Omental fat pad (tissue), 3 donors: ENCODE measurements at regions not wholly inside any gene's neighbourhood (a gene's known extent, or its start where the extent isn't known, plus 50 kb on each side); places are given as distances from the start of the nearest gene placed in this dataset.
"Not testable (repeated sequence)": the region's sequence is repeated elsewhere in the genome, so short reads cannot be mapped to it uniquely, and the experiment has no call there.

Source experiments
- ATAC-seq: fragments of 150-250 bp; one replicate; pipeline ENCODE4 v1.9.1; 2016; ENCODE audit warnings: mild to moderate bottlenecking, moderate library complexity; ENCODE audit not compliant: low FRiP score
- DNase-seq: peaks from one replicate; pipeline ENCODE4 v3.0.0-alpha.2; 2019; ENCODE audit warnings: low spot score
- CTCF ChIP-seq, 3 donors: fragments of 450-650 bp; IDR thresholded peaks; one replicate each; pipeline ENCODE4 v1.5.1; 2016 to 2017; ENCODE audit warnings: antibody characterized with exemption in 3 of 3, mild to moderate bottlenecking in 3 of 3, moderate library complexity in 2 of 3

GRCh38 chr1:185549906-185550305, 184.3 kb upstream of the HMCN1 start:
- no peak for DNase-seq
- TF ChIP-seq CTCF (IDR thresholded peaks at IDR 0.05), result no peak
- ATAC-seq, result no peak

DNA sequence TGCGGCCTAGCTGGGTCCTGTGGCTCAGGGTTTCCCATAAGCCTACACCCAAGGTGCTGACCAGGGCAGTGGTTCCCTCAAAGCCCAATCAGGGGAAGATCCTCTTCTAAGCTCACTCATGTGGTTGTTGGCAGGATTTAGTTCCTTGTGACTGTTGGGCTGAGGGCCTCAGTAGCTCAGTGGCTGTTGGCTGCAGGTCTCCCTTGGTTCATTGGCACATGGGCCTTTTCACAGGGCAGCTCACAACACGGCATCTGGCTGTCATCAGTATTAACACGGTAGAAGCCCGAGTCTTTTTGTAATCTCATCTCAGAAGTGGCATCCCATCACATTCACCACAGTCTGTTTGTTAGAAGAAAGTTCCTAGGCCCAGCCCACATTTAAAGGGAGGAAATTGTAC, 188.2 kb upstream of the HMCN1 start:
- DNase-seq (no peak), ATAC-seq (no peak)
- TF ChIP-seq CTCF (IDR thresholded peaks at IDR 0.05), result no peak

GRCh38 chr1:185541871-185542301, 192.3 kb upstream of the HMCN1 start:
- no peak for TF ChIP-seq CTCF (IDR thresholded peaks at IDR 0.05)
- ATAC-seq (no peak), DNase-seq (no peak)

DNA sequence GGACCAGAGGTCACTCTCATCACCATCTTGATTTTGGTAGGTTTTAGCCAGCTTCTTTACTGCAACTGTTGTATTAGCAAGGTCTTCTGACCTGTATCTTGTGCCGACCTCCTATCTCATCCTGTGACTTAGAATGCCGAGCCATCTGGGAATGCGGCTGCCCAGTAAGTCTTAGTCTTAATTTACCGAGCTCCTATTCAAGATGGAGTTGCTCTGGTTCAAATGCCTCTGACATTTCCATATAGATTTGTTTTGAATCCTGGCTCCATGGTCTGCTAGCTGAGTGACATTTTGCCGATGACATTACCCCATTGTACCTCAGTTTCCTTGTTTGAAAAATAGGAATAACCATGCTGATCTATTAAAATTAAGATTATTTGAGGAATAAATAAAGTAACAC, 193.9 kb upstream of the HMCN1 start:
- no peak for ATAC-seq
- no peak for DNase-seq
- no peak for TF ChIP-seq CTCF (IDR thresholded peaks at IDR 0.05)

DNA sequence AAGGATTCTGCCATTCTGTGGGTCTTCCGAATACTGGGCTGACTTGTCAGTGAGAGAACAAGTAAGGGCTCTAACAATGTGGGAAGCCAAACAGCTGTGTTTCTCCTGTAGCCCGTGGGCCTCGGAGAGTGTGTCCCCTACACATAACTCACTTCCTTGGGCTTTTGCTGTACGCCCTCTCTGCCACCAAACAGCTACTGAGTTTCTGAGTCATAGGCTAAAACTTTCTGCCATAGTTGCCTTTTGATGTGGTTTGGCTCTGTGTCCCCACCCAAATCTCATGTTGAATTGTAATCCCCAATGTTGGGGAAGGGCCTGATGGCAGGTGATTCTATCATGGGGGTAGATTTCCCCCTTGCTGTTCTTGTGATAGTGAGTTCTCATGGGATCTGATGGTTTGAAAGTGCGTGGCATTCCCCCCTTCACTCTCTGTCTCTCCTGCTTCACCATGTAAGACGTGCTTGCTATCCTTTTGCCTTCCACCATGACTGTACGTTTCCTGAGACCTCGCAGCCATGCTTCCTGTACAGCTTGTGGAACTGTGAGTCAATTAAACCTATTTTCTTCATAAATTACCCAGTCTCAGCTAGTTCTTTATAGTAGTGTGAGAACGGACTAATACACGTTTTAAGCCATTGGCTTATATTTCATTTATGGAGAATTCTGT, 194.8 kb upstream of the HMCN1 start:
- no peak for TF ChIP-seq CTCF (IDR thresholded peaks at IDR 0.05)
- ATAC-seq (no peak), DNase-seq (no peak)

- DNase-seq, ATAC-seq: not testable (repeated sequence)
Observed at GRCh38 chr1:185538309-185538898, 195.8 kb upstream of the HMCN1 start.

DNA sequence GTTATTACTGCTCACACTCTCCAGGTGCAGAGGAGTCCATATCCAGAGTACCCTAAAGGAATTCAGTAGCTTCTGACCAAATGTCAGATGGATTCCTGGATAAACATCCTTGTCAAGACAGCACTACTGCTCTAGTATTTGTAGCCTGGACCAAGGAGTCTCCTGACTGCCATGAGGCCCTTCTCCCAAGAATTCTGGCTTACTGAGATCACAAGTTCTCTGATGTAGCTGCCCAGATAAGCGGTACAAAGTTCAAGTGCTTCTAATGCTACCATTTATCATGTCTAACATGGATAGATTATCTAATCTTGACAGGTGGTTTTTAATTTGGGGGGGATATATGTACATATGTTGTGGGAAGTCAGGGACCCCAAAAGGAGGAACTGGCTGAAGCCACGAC, 196.6 kb upstream of the HMCN1 start:
- ATAC-seq (no peak), DNase-seq (no peak)
- TF ChIP-seq CTCF (IDR thresholded peaks at IDR 0.05), result no peak
